ENCODE measurements at regions not wholly inside any gene's neighbourhood (a gene's known extent, or its start where the extent isn't known, plus 50 kb on each side); places are given as distances from the start of the nearest gene placed in this dataset.

DNA sequence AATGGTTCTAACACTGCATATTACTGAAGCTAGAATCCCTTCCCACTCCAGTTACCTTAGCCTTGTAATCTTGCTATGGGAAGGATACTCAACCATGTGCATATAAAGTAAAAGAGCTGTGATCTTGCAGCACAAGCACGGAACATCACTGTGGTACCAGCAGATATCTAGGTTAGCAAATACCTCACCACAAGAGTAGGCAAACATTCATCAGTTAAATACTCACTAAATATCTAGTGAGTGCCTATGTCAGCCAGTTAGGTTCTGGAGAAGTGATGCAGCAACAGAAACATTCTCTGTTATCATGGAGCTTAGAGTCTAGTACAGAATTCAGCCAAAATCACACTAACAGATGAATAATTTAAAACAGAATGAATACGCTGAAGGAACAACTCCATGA is 349.6 kb upstream of the UBE2E3 start:
- H3K27ac ChIP-seq = no peak overlapping the region
- H3K9me3 ChIP-seq = no peaks in the 10 kb centered on the region
- intact Hi-C loops (cut with DNase I; ENCODE audit: low total_unique reads) = no loop called here
- DNase-seq = no peak
- no peak for TF ChIP-seq POLR2A (IDR thresholded peaks at IDR 0.05)
- TF ChIP-seq, protein P1, sequence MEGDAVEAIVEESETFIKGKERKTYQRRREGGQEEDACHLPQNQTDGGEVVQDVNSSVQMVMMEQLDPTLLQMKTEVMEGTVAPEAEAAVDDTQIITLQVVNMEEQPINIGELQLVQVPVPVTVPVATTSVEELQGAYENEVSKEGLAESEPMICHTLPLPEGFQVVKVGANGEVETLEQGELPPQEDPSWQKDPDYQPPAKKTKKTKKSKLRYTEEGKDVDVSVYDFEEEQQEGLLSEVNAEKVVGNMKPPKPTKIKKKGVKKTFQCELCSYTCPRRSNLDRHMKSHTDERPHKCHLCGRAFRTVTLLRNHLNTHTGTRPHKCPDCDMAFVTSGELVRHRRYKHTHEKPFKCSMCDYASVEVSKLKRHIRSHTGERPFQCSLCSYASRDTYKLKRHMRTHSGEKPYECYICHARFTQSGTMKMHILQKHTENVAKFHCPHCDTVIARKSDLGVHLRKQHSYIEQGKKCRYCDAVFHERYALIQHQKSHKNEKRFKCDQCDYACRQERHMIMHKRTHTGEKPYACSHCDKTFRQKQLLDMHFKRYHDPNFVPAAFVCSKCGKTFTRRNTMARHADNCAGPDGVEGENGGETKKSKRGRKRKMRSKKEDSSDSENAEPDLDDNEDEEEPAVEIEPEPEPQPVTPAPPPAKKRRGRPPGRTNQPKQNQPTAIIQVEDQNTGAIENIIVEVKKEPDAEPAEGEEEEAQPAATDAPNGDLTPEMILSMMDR (IDR thresholded peaks at IDR 0.05) = no peak
- no peaks in the 10 kb centered on the region for H3K27me3 ChIP-seq
- no peak overlapping the region for H3K4me3 ChIP-seq
- no peaks in the 10 kb centered on the region for H3K4me1 ChIP-seq
- no peaks in the 10 kb centered on the region for H3K36me3 ChIP-seq (ENCODE audit: low read depth, missing control alignments)
- 90 to 98% methylated on average over 2 of the region's 2 CpGs for WGBS, 2 donors

DNA sequence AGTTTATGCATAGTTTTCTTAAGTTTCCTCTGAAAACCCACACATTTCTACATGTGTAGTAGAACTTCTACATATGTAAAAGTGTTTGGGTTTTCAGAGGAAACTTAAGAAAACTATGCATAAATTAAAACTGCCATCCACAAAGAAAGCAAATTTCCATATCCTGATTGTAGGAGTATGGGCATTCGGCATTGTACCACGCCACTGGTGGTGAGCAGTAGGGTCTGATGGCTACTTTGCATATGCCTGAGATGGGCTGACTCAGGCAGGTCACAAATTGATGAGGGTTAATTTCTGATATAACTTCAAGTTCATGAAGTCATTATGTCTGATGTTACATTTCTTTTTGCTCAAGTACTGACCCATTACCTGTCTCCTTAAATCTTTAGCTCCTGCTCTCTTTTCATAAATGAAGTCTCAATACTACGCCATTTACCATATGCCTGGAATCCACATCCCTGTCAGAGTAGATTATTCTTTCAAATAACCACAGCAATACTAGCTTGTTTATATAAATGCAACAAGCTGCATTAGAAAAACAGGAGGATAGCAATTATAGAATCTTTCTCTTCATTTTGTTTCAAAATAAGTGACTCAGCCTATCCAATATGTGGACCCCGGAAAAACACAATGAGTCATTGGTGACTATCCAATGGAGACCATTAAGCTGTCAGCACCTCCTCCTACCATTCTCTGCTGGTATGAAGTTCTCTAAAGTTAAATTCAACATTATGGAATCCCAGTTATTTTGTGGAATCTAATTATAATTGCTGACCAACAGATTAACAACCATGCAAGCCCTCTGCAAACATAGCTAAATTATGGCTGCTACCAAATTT is 355.2 kb upstream of the UBE2E3 start:
- Histone ChIP-seq H3K4me3 (no peak overlapping the region), H3K36me3 (ENCODE audit: low read depth, missing control alignments) (no peaks in the 10 kb centered on the region), H3K4me1 (no peaks in the 10 kb centered on the region), H3K27ac (no peak overlapping the region), H3K9me3 (no peaks in the 10 kb centered on the region), H3K27me3 (no peaks in the 10 kb centered on the region)
- no peak for DNase-seq
- intact Hi-C loops (cut with DNase I; ENCODE audit: low total_unique reads) = no loop called here
- TF ChIP-seq, protein P1 (IDR thresholded peaks at IDR 0.05) = no peak
- TF ChIP-seq POLR2A (IDR thresholded peaks at IDR 0.05) = no peak
- 92 to 93% methylated on average over 4 of the region's 4 CpGs for WGBS, 2 donors

DNA sequence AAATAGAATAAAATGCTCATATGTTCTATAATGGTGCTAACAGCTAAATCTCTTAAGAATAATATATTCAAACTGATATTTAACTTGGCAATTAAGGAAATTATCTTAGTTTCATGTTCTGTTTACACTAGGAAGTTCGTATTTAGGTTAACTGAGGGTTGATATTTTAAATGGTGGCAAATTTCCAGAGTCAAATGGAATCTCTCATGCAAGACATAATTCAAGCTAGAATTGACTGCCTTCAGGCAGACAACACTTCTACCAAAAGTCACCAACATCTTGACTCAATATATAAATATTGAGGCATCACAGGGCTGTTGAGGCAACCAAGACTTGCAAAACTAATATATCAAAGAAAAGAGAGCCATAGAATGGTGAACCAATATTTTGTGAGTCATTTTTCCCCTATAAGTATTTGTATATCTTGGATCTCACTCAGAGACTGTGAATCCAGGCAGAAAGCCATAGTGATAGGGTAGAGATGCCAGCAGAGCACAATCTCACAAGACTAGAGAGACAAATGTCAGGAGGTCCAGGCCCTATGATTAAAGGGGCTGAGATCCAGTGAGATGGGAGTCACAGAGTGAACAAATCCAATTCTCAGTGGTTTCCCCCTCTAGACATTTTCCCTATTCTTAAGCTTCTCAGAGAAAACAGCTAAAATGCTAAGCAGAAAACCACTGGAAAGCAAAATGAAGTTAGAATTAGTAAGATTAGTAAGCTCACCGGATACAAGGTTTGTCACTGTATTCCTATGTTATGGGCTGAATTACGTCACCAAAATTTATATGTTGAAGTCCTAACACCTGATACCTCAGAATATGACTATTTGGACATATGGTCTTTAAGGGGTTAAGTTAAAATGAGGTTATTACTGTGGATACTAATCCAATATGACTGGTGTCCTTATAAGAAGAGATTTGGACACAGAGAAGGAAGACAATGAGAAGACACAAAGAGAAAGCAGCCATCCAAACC is 358.2 kb upstream of the UBE2E3 start:
- intact Hi-C loops (cut with DNase I; ENCODE audit: low total_unique reads) = no loop called here
- Histone ChIP-seq H3K36me3 (ENCODE audit: low read depth, missing control alignments) (no peaks in the 10 kb centered on the region), H3K9me3 (no peaks in the 10 kb centered on the region), H3K27me3 (no peaks in the 10 kb centered on the region), H3K27ac (no peak overlapping the region), H3K4me1 (no peaks in the 10 kb centered on the region), H3K4me3 (no peak overlapping the region)
- DNase-seq = no peak
- TF ChIP-seq, protein P1 (IDR thresholded peaks at IDR 0.05) = no peak
- no peak for TF ChIP-seq POLR2A (IDR thresholded peaks at IDR 0.05)
- 77 to 88% methylated on average over 3 of the region's 3 CpGs for WGBS, 2 donors

DNA sequence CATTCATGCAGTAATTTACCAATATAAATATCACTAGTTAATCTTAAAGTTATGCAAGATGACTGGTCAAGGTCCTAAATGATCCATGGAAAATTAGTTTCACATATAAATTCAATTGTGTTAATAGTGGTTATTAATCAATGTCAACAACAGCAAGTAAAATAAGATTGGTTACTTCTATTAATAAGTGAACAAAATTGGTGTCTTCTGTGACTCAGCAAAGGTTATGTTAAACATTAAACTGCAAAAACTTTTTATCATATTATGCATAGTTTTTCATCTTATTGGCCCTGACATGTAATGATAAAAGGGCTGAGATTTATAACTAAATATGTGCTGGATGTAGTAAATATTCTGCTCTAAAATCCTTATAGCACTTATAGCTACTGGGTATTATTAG is 359.0 kb upstream of the UBE2E3 start:
- no peaks in the 10 kb centered on the region for H3K36me3 ChIP-seq (ENCODE audit: low read depth, missing control alignments)
- intact Hi-C loops (cut with DNase I; ENCODE audit: low total_unique reads) = no loop called here

More for the DNA sequence above, 359.0 kb upstream of the UBE2E3 start:
- no peak overlapping the region for H3K4me3 ChIP-seq
- DNase-seq = no peak
- no peak overlapping the region for H3K27ac ChIP-seq
- H3K4me1 ChIP-seq = no peaks in the 10 kb centered on the region
- no peaks in the 10 kb centered on the region for H3K9me3 ChIP-seq
- H3K27me3 ChIP-seq = no peaks in the 10 kb centered on the region
- TF ChIP-seq, protein P1 (IDR thresholded peaks at IDR 0.05) = no peak
- TF ChIP-seq POLR2A (IDR thresholded peaks at IDR 0.05) = no peak
